Endothelial cell of umbilical vein (primary cell): ENCODE measurements at regions not wholly inside any gene's neighbourhood (a gene's known extent, or its start where the extent isn't known, plus 50 kb on each side); places are given as distances from the start of the nearest gene placed in this dataset.

Experiments
- BruUV-seq: library from RNA; stranded (reverse); fragments of 400-500 nt; replicated peaks from 2 replicates; lab custom pipeline; 2021; lab: Mats Ljungman, UMichigan
- CTCF ChIA-PET: fragments of 300-600, 350-600 bp; sonication (Branson Sonifier 250); formaldehyde crosslinking; loops from one replicate; lab custom pipeline; 2021; ENCODE audit warnings: antibody characterized with exemption, inconsistent platforms; lab: Charles Lee
- POLR2A ChIA-PET: fragments of 300-600, 350-600 bp; sonication (Branson Sonifier 250); formaldehyde crosslinking; loops from one replicate; lab custom pipeline; 2021; ENCODE audit warnings: antibody characterized with exemption, inconsistent platforms; lab: Charles Lee
- DNase-seq: peaks from one replicate; pipeline ENCODE4 v3.0.0-alpha.2; 2011; ENCODE audit warnings: low read depth, low spot score
- FAIRE-seq: peaks from 2 replicates; lab custom pipeline; 2011; peaks lifted over from hg19 to GRCh38; lab: Jason Lieb, UNC
- H2AFZ ChIP-seq: 2 replicates; pipeline ENCODE4 v1.6.0; 2012; ENCODE audit warnings: low read depth, low read length, control low read depth, inconsistent platforms
- H3K27ac ChIP-seq: 2 replicates; pipeline ENCODE4 v1.5.1; 2011; ENCODE audit warnings: low read depth, mild to moderate bottlenecking, control low read depth, low read length, moderate library complexity; ENCODE audit not compliant: insufficient read depth
- H3K27me3 ChIP-seq, 2 experiments: 2 replicates each; pipeline versions ENCODE4 v1.6.0 to v1.6.1; 2011; ENCODE audit warnings: low read length in 2 of 2, mixed read lengths in 1 of 2; ENCODE audit not compliant: control insufficient read depth in 2 of 2, insufficient read depth in 2 of 2
- H3K36me3 ChIP-seq, 2 experiments: 2 replicates in 1 of 2; 3 replicates in 1 of 2; pipeline ENCODE4 v1.5.1; 2011; ENCODE audit warnings: low read length in 2 of 2, mild to moderate bottlenecking in 1 of 2, moderate library complexity in 1 of 2; ENCODE audit not compliant: control insufficient read depth in 2 of 2, insufficient read depth in 2 of 2; ENCODE audit errors: extremely low read depth in 1 of 2
- H3K4me1 ChIP-seq: 3 replicates; pipeline ENCODE4 v1.5.1; 2011; ENCODE audit warnings: mild to moderate bottlenecking, low read length; ENCODE audit not compliant: control insufficient read depth, insufficient read depth; ENCODE audit errors: extremely low read depth
- H3K4me2 ChIP-seq: 2 replicates; pipeline ENCODE4 v1.6.1; 2011; ENCODE audit warnings: low read length, control low read depth, mixed read lengths; ENCODE audit not compliant: insufficient read depth
- H3K4me3 ChIP-seq, 3 experiments: fragments of 200-600 bp in 1 of 3; sonication (generic), shearing (Covaris generic) in 1 of 3; replicated peaks in 1 of 3; 2 replicates each; pipeline ENCODE4 v1.5.1; 2011 to 2016; ENCODE audit warnings: control low read depth in 3 of 3, low read length in 3 of 3, mild to moderate bottlenecking in 2 of 3, inconsistent platforms in 1 of 3, low read depth in 1 of 3, moderate library complexity in 1 of 3; ENCODE audit not compliant: insufficient read depth in 1 of 3
- H3K79me2 ChIP-seq: 2 replicates; pipeline ENCODE4 v1.6.0; 2012; ENCODE audit warnings: low read length, inconsistent platforms; ENCODE audit not compliant: control insufficient read depth, insufficient read depth
- H3K9ac ChIP-seq: replicated peaks from 2 replicates; pipeline ENCODE3; 2011; ENCODE audit warnings: low read length, control low read depth; ENCODE audit not compliant: insufficient read depth; ENCODE audit errors: extremely low read depth
- H3K9me1 ChIP-seq: replicated peaks from 3 replicates; pipeline ENCODE4 v1.6.0; 2011; ENCODE audit warnings: mild to moderate bottlenecking, low read length; ENCODE audit not compliant: control insufficient read depth, insufficient read depth; ENCODE audit errors: extremely low read depth
- H3K9me3 ChIP-seq: replicated peaks from 2 replicates; pipeline ENCODE4 v1.5.1; 2012; ENCODE audit warnings: low read length, inconsistent platforms; ENCODE audit not compliant: control insufficient read depth, insufficient read depth
- H4K20me1 ChIP-seq: replicated peaks from 2 replicates; pipeline ENCODE3; 2011; ENCODE audit warnings: mild to moderate bottlenecking, low read length; ENCODE audit not compliant: control insufficient read depth, insufficient read depth; ENCODE audit errors: extremely low read depth
- CTCF ChIP-seq, 2 donors: IDR thresholded peaks; 1 replicate in 1 of 2; 2 replicates in 1 of 2; pipeline ENCODE4 v1.5.1; 2011; ENCODE audit warnings: low read length in 2 of 2, mild to moderate bottlenecking in 2 of 2, moderate library complexity in 2 of 2, control low read depth in 1 of 2, inconsistent platforms in 1 of 2, low read depth in 1 of 2; ENCODE audit not compliant: insufficient read depth in 1 of 2; ENCODE audit errors: extremely low read depth in 1 of 2
- EZH2 ChIP-seq: IDR thresholded peaks from 2 replicates; pipeline ENCODE4 v1.6.1; 2012; ENCODE audit warnings: borderline replicate concordance, low read depth, mild to moderate bottlenecking, moderate library complexity, low read length, inconsistent platforms; ENCODE audit not compliant: severe bottlenecking
- FOS ChIP-seq: IDR thresholded peaks from 2 replicates; pipeline ENCODE4 v1.6.1; 2011; ENCODE audit warnings: mild to moderate bottlenecking, low read length, moderate library complexity, borderline replicate concordance; ENCODE audit not compliant: insufficient read depth
- GATA2 ChIP-seq: IDR thresholded peaks from 2 replicates; pipeline ENCODE4 v1.7.0; 2011; ENCODE audit warnings: low read depth, mild to moderate bottlenecking, moderate library complexity, mixed read lengths, low read length; ENCODE audit not compliant: insufficient read length, insufficient read depth
- JUN ChIP-seq: IDR thresholded peaks from 2 replicates; pipeline ENCODE4 v1.6.1; 2011; ENCODE audit warnings: borderline replicate concordance, low read depth; ENCODE audit not compliant: insufficient read length, insufficient read depth
- MAX ChIP-seq: IDR thresholded peaks from 2 replicates; pipeline ENCODE4 v1.6.1; 2011; ENCODE audit not compliant: insufficient read depth, insufficient read length
- MYC ChIP-seq: IDR thresholded peaks from one replicate; pipeline ENCODE4 v1.6.1; 2011; ENCODE audit warnings: mild to moderate bottlenecking, low read depth, low read length
- POLR2A ChIP-seq: IDR thresholded peaks from 2 replicates; pipeline ENCODE4 v1.6.1; 2012; ENCODE audit warnings: low read depth, mild to moderate bottlenecking, control low read depth, low read length
- POLR2AphosphoS5 ChIP-seq: IDR thresholded peaks from 2 replicates; pipeline ENCODE4 v1.6.1; 2012; ENCODE audit warnings: low read depth, mild to moderate bottlenecking, control low read depth, low read length, moderate library complexity; ENCODE audit not compliant: insufficient read depth
- dilution Hi-C: fragments of 300-500 bp; cut with MboI; formaldehyde crosslinking; loops from one replicate; pipeline ENCODE4 v1.15.0; 2019; ENCODE audit warnings: low sequenced_read_pairs; ENCODE audit not compliant: extremely low pct_ligation_motif_present
- intact Hi-C: fragments of 100-400 bp; cut with micrococcal nuclease; formaldehyde crosslinking; loops from one replicate; pipeline ENCODE4 v1.10.0; 2022

- no peaks in the 10 kb centered on the region for H3K9me3 ChIP-seq
- no peak overlapping the region for H2AFZ ChIP-seq
- H4K20me1 ChIP-seq = no peaks in the 10 kb centered on the region
- ChIA-PET CTCF (interaction anchor here (1.1 to 1.9 kb wide), 2 partner anchors 16 to 194 kb away, joined by 3 to 4 read pairs; no protein-coding TSS in a partner anchor), POLR2A (no interaction called here)
- peaks cover 4% of the 10 kb centered on the region for H3K4me1 ChIP-seq
- dilution Hi-C loops (no loop called here), intact Hi-C loops (no loop called here)
- H3K9ac ChIP-seq = no peak overlapping the region
- H3K36me3 ChIP-seq = no peaks in the 10 kb centered on the region
- no peak for TF ChIP-seq CTCF (IDR thresholded peaks at IDR 0.05; ENCODE audit: extremely low read depth in 1 of 2, insufficient read depth in 1 of 2, low read depth in 1 of 2, low read length in 2 of 2)
- no peak for TF ChIP-seq JUN
- no peak for TF ChIP-seq POLR2AphosphoS5
- no peak for TF ChIP-seq MAX
- no peak for TF ChIP-seq FOS
- no peak for TF ChIP-seq MYC
- no peak for TF ChIP-seq EZH2
- no peak for TF ChIP-seq POLR2A
- no peak for TF ChIP-seq GATA2
- H3K4me3 ChIP-seq = no peak overlapping the region
- DNase-seq = no peak
- no TSS peak for BruUV-seq
- no peaks in the 10 kb centered on the region for H3K79me2 ChIP-seq
- no peak overlapping the region for H3K27ac ChIP-seq
- FAIRE-seq = no peak
- H3K9me1 ChIP-seq = no peaks in the 10 kb centered on the region
- H3K27me3 ChIP-seq = no peaks in the 10 kb centered on the region
- no peak overlapping the region for H3K4me2 ChIP-seq
Measured at GRCh38 chr11:8760896-8761295, 78.3 kb downstream of the RPL27A start.
